GM18499 (cell line): ENCODE measurements at regions not wholly inside any gene's neighbourhood (a gene's known extent, or its start where the extent isn't known, plus 50 kb on each side); places are given as distances from the start of the nearest gene placed in this dataset.

ENCODE experiments used
- ATAC-seq: cut with Tn5 transposase; IDR thresholded peaks from one replicate; pipeline ENCODE4 v1.9.1; 2021; ENCODE audit warnings: moderate number of reproducible peaks; ENCODE audit not compliant: insufficient read depth, unreplicated experiment

DNA sequence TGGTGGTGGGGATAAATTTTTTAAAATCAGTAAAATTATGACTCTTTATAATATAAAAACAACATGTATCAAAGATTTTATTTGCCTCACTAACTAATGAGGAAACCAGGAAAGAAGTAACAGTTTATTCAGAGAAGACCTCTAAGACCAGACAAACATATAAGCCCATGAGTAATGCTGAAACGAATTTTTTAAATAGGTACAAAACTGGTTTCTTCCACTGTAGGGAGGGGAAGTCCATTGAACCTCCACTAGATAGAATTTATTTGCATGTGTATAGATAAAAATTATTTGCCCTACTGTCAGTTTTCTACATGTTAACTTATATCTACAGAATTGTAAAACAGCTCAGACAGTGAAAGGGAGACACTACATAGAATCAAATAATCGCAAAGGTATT lies 86.8 kb downstream of the ZC3H11B start:
- ATAC-seq: no peak

DNA sequence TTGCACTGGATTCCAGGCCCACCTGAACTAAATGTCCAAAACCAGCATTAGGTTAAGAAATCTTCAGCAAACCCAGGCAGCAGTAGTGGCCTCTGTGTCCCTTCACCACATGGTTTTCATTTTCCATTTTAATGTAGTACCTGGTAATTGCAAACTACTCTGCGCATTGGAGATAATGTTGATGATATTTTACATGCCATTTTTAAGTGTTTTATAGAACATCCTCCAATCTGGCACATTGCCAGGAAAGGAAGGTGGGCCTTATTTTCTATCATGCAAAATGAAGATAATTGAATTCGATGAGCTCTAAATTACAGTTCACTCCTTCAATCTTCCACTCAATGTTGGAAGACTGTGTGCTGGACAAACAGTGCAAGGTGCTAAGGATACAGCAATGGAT lies 89.5 kb downstream of the ZC3H11B start:
- no peak for ATAC-seq

- ATAC-seq: no peak
These were observed 91.6 kb downstream of the ZC3H11B start for GRCh38 chr1:219521325-219521724.

DNA sequence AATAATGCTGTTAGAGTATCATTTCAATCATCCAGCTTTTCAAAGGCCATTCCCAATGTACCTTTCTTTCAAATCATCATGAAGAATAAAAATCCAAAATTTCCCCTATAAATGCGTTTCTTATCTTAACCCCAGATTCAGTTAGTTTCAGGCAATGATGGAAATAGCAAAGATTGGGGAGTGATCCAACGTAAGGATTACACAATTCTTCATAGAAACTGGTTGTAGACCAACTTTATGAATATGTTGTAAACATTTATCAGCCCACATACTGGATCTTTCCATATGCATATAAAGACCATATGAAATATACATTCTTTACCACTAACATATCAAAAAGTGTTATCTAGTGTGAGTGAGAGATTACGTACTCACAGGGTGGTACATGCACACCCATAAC lies 92.7 kb downstream of the ZC3H11B start:
- ATAC-seq: no peak

GRCh38 chr1:219518907-219519248 lies 94.0 kb downstream of the ZC3H11B start:
- ATAC-seq: no peak

GRCh38 chr1:219518168-219518906 lies 94.6 kb downstream of the ZC3H11B start:
- no peak for ATAC-seq

DNA sequence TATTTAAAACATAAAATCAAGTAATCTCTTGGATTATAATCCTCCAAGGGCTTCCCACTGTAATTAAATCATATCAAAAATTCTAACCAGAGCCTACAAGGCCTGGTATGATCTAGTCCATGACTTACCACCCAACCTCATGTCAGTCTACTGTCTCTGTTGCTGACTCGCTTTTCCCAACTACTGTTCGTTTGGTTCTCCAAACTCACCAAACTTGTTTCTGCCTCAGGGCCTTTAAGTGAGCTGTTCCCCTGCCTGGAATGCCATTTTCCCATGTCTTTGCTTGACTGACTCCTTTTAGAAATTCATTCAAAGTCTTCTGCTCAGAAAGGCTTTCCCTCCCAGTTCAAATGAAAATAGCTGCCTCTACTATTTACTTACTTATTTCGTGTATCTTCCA lies 95.9 kb downstream of the ZC3H11B start:
- no peak for ATAC-seq

GRCh38 chr1:219514728-219515127 lies 98.2 kb downstream of the ZC3H11B start:
- ATAC-seq: no peak

GRCh38 chr1:219507437-219507836 lies 105.5 kb downstream of the ZC3H11B start:
- no peak for ATAC-seq

DNA sequence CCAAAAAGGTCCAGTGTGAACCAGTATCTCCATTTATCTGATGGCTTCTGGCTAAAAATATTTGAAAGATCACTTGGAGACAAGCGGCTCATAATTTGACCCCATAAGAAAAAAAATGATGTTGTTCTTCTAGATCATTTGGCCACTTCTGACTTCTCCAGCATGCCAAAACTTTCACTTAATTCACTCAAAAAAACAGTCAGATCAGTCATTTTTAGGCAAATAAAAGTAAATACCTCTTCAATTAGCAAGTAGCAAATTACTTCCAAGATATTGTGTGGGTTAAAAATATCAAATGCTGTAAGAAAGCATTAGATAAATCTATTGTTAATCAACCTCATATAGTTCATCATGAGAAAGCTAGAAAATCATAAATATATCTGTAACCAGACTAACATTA lies 106.0 kb downstream of the ZC3H11B start:
- ATAC-seq: no peak

DNA sequence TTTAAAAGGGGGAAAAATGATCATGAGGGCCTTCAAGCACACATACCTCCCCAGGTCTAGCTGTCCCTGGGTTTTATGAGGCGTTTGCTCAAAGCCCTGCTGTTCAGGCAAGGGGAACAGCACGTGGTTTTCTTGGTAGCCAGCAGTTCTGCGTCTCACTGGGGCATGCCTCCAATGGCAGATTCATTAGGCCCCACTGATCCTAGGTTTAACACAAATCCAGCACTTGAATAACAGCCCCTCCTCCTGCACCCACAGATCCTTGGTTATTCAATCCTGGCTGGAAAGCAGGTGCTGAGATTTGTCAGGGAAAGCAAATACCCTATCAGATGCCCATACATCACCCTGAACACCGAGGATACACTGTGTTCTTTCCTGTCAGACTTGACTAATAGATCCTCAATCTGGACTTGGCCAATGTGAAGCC lies 106.4 kb downstream of the ZC3H11B start:
- ATAC-seq: no peak

GRCh38 chr1:219505886-219506285 lies 107.0 kb downstream of the ZC3H11B start:
- no peak for ATAC-seq

DNA sequence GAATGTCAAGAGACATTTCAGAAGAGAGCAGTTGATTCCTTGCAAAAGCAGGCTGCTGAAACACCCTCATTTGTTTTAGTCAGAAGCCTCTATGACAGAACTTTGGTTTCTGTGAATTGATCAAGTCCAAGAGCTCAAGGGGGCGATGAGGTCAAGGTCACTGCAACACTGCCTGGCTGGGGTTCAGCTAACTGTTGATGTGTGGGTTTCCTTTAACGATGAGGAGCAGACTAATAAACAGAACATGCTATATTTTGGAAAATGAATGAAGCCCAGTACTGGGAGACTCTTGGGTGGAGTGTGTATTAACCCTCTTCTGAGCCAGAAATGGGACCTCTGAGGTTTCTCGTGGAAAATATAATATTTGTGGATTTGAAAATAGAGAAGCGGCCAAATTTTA lies 109.3 kb downstream of the ZC3H11B start:
- no peak for ATAC-seq

- no peak for ATAC-seq
These were observed 112.5 kb downstream of the ZC3H11B start for GRCh38 chr1:219500327-219500897.

GRCh38 chr1:219498666-219499065 lies 114.2 kb downstream of the ZC3H11B start:
- ATAC-seq: no peak

DNA sequence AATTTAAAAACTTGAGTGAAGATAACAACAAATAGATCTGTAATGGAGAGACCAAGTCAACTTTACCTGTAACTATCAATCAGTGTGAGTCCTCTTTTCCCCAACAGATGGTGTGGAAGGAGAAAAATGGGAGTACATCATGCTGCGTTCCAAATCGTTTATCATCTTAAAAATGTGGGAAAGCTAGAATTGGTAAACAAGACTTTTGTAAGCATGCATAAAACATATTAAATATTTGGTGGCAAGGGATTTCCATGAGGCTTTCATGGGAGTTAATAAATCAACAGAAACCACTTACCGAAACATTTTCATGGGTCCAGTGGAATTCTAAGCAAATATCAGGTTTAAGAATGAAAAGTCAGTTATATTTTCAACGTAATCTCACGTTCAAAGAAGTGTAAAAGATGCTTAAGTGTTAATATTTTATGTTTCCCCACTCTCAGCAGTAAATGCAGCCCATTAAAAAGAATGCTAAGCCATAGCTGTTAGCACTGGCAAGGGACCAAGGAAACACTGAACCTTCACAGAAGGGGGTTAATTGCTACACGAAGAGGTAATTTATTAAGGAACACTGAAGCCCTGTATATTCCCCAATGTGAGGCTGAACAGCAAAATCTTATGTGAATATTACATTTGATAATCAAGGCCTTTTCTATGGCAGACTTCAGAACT lies 117.0 kb downstream of the ZC3H11B start:
- ATAC-seq: no peak

DNA sequence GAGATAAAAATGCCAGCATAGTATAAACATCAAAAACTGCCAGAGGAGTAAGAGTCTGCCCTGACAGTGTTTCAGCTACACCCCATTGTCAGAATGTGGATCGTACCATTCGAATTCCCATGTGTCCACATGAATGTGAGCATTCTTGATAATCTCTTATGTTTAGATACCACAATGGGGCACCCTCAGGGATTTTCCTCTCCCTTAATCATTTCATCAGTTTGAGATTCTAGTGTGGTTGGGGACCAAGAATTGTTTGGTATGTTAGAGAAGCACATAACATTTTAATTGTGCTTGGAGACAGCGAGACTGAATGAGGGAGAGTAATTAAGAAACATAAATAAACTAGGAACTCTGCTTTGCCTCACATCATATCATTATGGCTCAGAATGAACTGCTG lies 120.2 kb downstream of the ZC3H11B start:
- ATAC-seq: no peak

DNA sequence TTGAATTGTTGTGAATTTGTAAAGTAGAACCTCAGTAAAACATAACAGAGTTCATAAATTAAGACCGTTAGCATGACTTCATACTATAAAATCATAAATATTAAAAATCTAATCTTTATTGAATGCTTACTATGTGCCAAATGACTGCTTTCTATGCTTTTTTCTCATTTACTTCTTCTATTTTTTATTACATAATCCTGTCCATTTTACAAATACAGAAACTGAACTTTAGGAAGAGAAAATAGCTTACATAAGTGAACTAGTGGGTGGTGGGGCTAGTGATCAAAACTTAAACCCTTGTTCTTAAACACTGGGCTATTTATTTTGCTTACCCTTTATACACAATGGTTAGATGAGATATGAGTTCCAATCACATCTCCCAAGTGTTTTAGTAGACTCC lies 122.3 kb downstream of the ZC3H11B start:
- ATAC-seq: no peak

- no peak for ATAC-seq
These were observed 123.3 kb downstream of the ZC3H11B start for GRCh38 chr1:219489636-219490035.

- no peak for ATAC-seq
These were observed 124.6 kb downstream of the ZC3H11B start for GRCh38 chr1:219488275-219488674.

GRCh38 chr1:219483530-219483929 lies 129.4 kb downstream of the ZC3H11B start:
- no peak for ATAC-seq

- no peak for ATAC-seq
These were observed 132.9 kb downstream of the ZC3H11B start for GRCh38 chr1:219480011-219480410.
